SH-SY5Y (cell line): ENCODE measurements at regions not wholly inside any gene's neighbourhood (a gene's known extent, or its start where the extent isn't known, plus 50 kb on each side); places are given as distances from the start of the nearest gene placed in this dataset.

ENCODE experiments used
- GATA2 ChIP-seq: IDR thresholded peaks from 2 replicates; pipeline ENCODE4 v1.6.1; 2011; ENCODE audit warnings: mild to moderate bottlenecking, low read depth, low read length
- GATA3 ChIP-seq: IDR thresholded peaks from 2 replicates; pipeline ENCODE4 v1.6.1; 2011; ENCODE audit warnings: low read depth, mild to moderate bottlenecking, low read length, moderate library complexity

DNA sequence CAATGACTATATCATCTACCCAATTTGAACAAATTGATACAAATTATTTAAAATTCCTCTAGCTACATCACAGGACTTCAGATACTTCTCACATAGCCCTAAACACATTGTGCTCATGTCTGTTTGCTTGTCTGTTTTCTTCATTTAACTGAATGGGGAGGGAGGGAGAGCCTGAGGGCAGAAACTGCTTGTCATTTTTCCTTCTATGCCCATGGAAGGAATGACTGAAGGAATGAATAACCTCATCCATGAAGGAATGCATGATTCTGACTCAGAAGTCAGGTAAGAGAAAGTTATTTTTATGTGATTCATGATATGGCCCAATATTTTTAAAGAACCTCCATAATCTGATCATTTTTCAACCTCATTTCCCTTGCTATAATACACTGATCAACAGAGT is 418.0 kb upstream of the PITX2 start:
- TF ChIP-seq GATA2 (no peak), GATA3 (no peak)
